Smooth muscle cell (in vitro differentiated cells): ENCODE measurements at regions not wholly inside any gene's neighbourhood (a gene's known extent, or its start where the extent isn't known, plus 50 kb on each side); places are given as distances from the start of the nearest gene placed in this dataset.

Experiments
- DNase-seq: peaks from one replicate; lab custom pipeline; 2025; ENCODE audit not compliant: unreplicated experiment; lab: John Stamatoyannopoulos, UW
- H2AFZ ChIP-seq: fragments of 200-600 bp; sonication (generic); 2 replicates; pipeline ENCODE4 v1.6.0; 2016; ENCODE audit warnings: antibody characterized with exemption, low read depth, mild to moderate bottlenecking
- H3F3A ChIP-seq: fragments of 200-600 bp; sonication (generic); 2 replicates; pipeline ENCODE4 v1.6.0; 2017; ENCODE audit warnings: antibody characterized with exemption, low read depth
- H3K27ac ChIP-seq: fragments of 200-600 bp; sonication (generic); 2 replicates; pipeline ENCODE4 v1.5.1; 2016; ENCODE audit warnings: low read depth, mild to moderate bottlenecking
- H3K27me3 ChIP-seq: fragments of 200-600 bp; sonication (generic); 2 replicates; pipeline ENCODE4 v1.6.1; 2016; ENCODE audit warnings: low read depth, mild to moderate bottlenecking
- H3K36me3 ChIP-seq: fragments of 200-600 bp; sonication (generic); 2 replicates; pipeline ENCODE4 v1.5.1; 2016; ENCODE audit warnings: low read depth
- H3K4me1 ChIP-seq: fragments of 200-600 bp; sonication (generic); 2 replicates; pipeline ENCODE4 v1.5.1; 2016; ENCODE audit warnings: low read depth
- H3K4me2 ChIP-seq: fragments of 200-600 bp; sonication (generic); 2 replicates; pipeline ENCODE4 v1.6.0; 2016; ENCODE audit warnings: mild to moderate bottlenecking
- H3K4me3 ChIP-seq: fragments of 200-600 bp; sonication (generic); 2 replicates; pipeline ENCODE4 v1.5.1; 2016; ENCODE audit warnings: mild to moderate bottlenecking
- H3K79me2 ChIP-seq: fragments of 200-600 bp; sonication (generic); 2 replicates; pipeline ENCODE4 v1.6.0; 2016; ENCODE audit warnings: low read depth, mild to moderate bottlenecking
- H3K9ac ChIP-seq: fragments of 200-600 bp; sonication (generic); 2 replicates; pipeline ENCODE4 v1.6.0; 2016; ENCODE audit warnings: low read depth
- H3K9me3 ChIP-seq: fragments of 200-600 bp; sonication (generic); replicated peaks from 2 replicates; pipeline ENCODE4 v1.5.1; 2016; ENCODE audit warnings: low read depth
- H4K20me1 ChIP-seq: fragments of 200-600 bp; sonication (generic); 2 replicates; pipeline ENCODE4 v1.6.0; 2016; ENCODE audit warnings: low read depth
- WGBS: methylation state at CpG from one replicate; pipeline ENCODE4 v1.1.7; 2016; ENCODE audit warnings: low lambda C conversion rate; 5-methylcytosine and 5-hydroxymethylcytosine counted together
- TF ChIP-seq, protein P1 (sequence below): fragments of 200-600 bp; sonication (generic); IDR thresholded peaks from 2 replicates; pipeline ENCODE4 v1.5.1; 2017; ENCODE audit warnings: borderline replicate concordance, mild to moderate bottlenecking, antibody characterized with exemption; ENCODE audit not compliant: insufficient read depth, poor library complexity, severe bottlenecking

DNA sequence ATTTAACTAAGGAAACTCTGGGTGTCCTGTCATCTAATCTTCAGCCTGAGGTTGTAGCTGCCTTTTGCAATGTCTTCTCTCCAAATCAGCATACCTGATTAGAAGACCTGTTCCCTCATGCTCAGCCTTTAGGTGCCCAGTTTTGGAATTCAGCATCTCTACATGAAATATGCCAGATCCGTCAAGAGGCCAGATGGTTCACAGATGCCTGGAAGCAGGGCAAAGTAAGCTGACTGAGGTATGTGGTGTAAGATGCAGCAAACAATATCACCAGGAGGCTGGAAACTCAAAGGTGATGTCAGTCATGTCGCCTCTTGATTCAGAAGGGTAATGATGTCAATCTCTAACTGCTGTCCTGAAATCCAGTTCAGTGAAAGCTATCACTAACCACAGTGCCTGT is 324.4 kb downstream of the PRELID2 start:
- no peak overlapping the region for H3K9ac ChIP-seq
- H3K27ac ChIP-seq: no peak overlapping the region
- 78% methylated on average over 2 of the region's 2 CpGs for WGBS
- H3K4me2 ChIP-seq: no peak overlapping the region
- no peaks in the 10 kb centered on the region for H3K27me3 ChIP-seq
- no peak overlapping the region for H2AFZ ChIP-seq
- H3F3A ChIP-seq: no peaks in the 10 kb centered on the region
- no peak for DNase-seq
- H3K79me2 ChIP-seq: no peaks in the 10 kb centered on the region
- no peak overlapping the region for H3K4me3 ChIP-seq
- H4K20me1 ChIP-seq: no peaks in the 10 kb centered on the region
- H3K36me3 ChIP-seq: no peaks in the 10 kb centered on the region
- TF ChIP-seq, protein P1, sequence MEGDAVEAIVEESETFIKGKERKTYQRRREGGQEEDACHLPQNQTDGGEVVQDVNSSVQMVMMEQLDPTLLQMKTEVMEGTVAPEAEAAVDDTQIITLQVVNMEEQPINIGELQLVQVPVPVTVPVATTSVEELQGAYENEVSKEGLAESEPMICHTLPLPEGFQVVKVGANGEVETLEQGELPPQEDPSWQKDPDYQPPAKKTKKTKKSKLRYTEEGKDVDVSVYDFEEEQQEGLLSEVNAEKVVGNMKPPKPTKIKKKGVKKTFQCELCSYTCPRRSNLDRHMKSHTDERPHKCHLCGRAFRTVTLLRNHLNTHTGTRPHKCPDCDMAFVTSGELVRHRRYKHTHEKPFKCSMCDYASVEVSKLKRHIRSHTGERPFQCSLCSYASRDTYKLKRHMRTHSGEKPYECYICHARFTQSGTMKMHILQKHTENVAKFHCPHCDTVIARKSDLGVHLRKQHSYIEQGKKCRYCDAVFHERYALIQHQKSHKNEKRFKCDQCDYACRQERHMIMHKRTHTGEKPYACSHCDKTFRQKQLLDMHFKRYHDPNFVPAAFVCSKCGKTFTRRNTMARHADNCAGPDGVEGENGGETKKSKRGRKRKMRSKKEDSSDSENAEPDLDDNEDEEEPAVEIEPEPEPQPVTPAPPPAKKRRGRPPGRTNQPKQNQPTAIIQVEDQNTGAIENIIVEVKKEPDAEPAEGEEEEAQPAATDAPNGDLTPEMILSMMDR: no peak
- H3K4me1 ChIP-seq: no peaks in the 10 kb centered on the region
- H3K9me3 ChIP-seq: no peaks in the 10 kb centered on the region

DNA sequence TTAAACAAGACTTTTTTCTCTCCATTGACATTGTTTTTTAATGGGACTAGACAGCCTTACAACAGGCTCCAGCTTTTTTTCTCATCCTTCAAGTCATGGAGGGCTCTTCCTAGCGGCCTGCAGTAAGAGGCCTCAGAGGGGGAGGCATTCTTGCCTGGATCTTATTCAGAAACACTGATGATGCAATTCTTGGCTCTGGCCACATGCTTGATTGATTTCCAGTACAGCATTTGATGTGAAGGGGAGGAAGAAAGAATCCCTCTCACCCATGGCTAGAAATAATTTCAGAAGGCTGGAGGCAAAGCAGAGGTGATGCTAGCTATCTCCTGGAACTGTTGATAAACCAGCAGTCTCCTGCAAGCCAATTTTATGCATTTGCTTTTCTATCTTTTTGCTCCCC is 324.8 kb downstream of the PRELID2 start:
- Histone ChIP-seq H3K36me3 (no peaks in the 10 kb centered on the region), H3K27me3 (no peaks in the 10 kb centered on the region), H3K4me1 (no peaks in the 10 kb centered on the region), H3K4me2 (no peak overlapping the region), H3K9me3 (no peaks in the 10 kb centered on the region), H3K9ac (no peak overlapping the region), H3K4me3 (no peak overlapping the region), H2AFZ (no peak overlapping the region), H3K79me2 (no peaks in the 10 kb centered on the region), H3F3A (no peaks in the 10 kb centered on the region), H4K20me1 (no peaks in the 10 kb centered on the region), H3K27ac (no peak overlapping the region)
- TF ChIP-seq, protein P1: no peak
- WGBS: 52% methylated on average over 1 of the region's 1 CpG
- no peak for DNase-seq

DNA sequence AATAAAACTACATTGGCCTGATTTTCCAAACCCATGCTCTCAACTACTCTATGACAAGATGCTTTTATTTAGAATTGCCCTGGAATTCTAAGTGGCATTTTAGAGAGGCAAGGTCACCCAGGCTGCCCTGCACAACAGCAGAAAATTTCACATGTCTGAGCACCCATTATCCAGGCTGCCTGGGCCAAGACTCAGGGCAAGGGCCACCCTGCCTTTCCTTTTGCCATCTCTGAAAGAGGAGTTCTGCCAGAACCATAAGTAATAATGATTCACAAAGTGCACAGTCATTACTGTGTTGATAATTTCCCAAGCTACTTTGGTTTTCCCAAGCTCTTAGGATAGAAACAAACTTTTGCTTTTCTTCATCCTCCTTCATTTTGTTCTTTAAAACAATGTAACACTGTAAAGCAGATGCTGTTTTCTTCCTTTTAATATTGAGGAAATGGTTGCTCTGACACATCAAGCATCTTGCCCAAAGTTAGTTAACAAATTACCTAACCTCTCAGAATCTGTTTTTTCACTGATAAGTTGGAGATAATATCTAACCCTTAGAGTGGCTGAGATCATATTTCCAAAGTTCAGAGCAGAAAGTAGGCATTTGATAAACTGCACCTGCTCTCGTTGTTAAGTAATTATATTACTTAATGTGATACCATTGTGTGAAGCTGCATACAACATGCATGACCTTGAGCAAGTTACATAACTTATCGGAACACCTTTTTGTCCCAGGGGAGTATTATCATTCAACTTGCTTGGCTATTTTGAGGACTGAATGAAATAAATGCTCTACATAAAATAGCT is 325.6 kb downstream of the PRELID2 start:
- Histone ChIP-seq H3K4me3 (no peak overlapping the region), H3K27me3 (no peaks in the 10 kb centered on the region), H4K20me1 (no peaks in the 10 kb centered on the region), H3F3A (no peaks in the 10 kb centered on the region), H3K27ac (no peak overlapping the region), H3K36me3 (no peaks in the 10 kb centered on the region), H2AFZ (no peak overlapping the region), H3K4me2 (no peak overlapping the region), H3K9ac (no peak overlapping the region), H3K9me3 (no peaks in the 10 kb centered on the region), H3K79me2 (no peaks in the 10 kb centered on the region), H3K4me1 (no peaks in the 10 kb centered on the region)
- TF ChIP-seq, protein P1: no peak
- no peak for DNase-seq
- WGBS: 91% methylated on average over 2 of the region's 2 CpGs
